Stomach (tissue), 8 donors: ENCODE measurements at regions not wholly inside any gene's neighbourhood (a gene's known extent, or its start where the extent isn't known, plus 50 kb on each side); places are given as distances from the start of the nearest gene placed in this dataset.

Source experiments
- DNase-seq, 2 donors: peaks; one replicate each; pipeline versions ENCODE4 v3.0.0 to v3.0.0-alpha.2; 2013 to 2019
- H3K27ac ChIP-seq, 5 donors: fragments of 200-600 bp in 4 of 5; sonication (generic) in 4 of 5; one replicate each; pipeline ENCODE4 v1.5.1; 2013 to 2019; ENCODE audit warnings: mild to moderate bottlenecking in 1 of 5, moderate library complexity in 1 of 5
- H3K27me3 ChIP-seq, 3 donors: fragments of 200-600 bp; sonication (generic); one replicate each; pipeline ENCODE4 v1.5.1; 2017 to 2019; ENCODE audit warnings: mixed run types in 1 of 3
- H3K36me3 ChIP-seq, 4 donors: fragments of 200-600 bp; sonication (generic); 1 replicate in 3 of 4; 2 replicates in 1 of 4; pipeline ENCODE4 v1.5.1; 2016 to 2019
- H3K4me1 ChIP-seq, 4 donors: fragments of 200-600 bp; sonication (generic); one replicate each; pipeline ENCODE4 v1.5.1; 2016 to 2019
- H3K4me3 ChIP-seq, 4 donors: fragments of 200-600 bp; sonication (generic) in 3 of 4; one replicate each; pipeline ENCODE4 v1.5.1; 2016 to 2019; ENCODE audit warnings: mild to moderate bottlenecking in 1 of 4
- H3K9me3 ChIP-seq, 4 donors: fragments of 200-600 bp; sonication (generic); one replicate each; pipeline ENCODE4 v1.5.1; 2016 to 2019
- EP300 ChIP-seq: sonication (generic); formaldehyde crosslinking; IDR thresholded peaks from one replicate; pipeline ENCODE4 v1.6.1; 2017; ENCODE audit warnings: antibody characterized with exemption
- POLR2A ChIP-seq, 4 donors: fragments of 450-650 bp; IDR thresholded peaks; one replicate each; pipeline ENCODE4 v1.6.1; 2016; ENCODE audit warnings: antibody characterized with exemption in 4 of 4, control low read depth in 2 of 4, mild to moderate bottlenecking in 1 of 4, moderate library complexity in 1 of 4
- POLR2AphosphoS5 ChIP-seq, 3 donors: sonication (generic); formaldehyde crosslinking; IDR thresholded peaks; one replicate each; pipeline ENCODE4 v1.6.1; 2016; ENCODE audit warnings: antibody characterized with exemption in 3 of 3
- WGBS, 5 donors: extraction: QIAGEN DNeasy Blood & Tissue Kit in 3 of 5; methylation state at CpG; one replicate each; pipeline versions ENCODE4 v1.1.5 to v1.1.7; 2013 to 2018; 5-methylcytosine and 5-hydroxymethylcytosine counted together
- intact Hi-C: fragments of 100-400 bp; cut with DNase I; formaldehyde crosslinking; loops from one replicate; pipeline ENCODE4 v1.15.1; 2023; ENCODE audit warnings: low total_unique reads
- TF ChIP-seq, protein P1 (sequence below), 7 experiments: fragments of 450-650 bp in 4 of 7; fragments of 200-600 bp in 3 of 7; sonication (generic) in 3 of 7; IDR thresholded peaks; one replicate each; pipeline ENCODE4 v1.5.1; 2016 to 2019; ENCODE audit warnings: antibody characterized with exemption in 7 of 7, control low read depth in 2 of 7, mild to moderate bottlenecking in 1 of 7
- donor health status: healthy with polysubstance abuse.
- donor health status: Bipolar disorder and iron deficiency.
- donor health status: healthy.

DNA sequence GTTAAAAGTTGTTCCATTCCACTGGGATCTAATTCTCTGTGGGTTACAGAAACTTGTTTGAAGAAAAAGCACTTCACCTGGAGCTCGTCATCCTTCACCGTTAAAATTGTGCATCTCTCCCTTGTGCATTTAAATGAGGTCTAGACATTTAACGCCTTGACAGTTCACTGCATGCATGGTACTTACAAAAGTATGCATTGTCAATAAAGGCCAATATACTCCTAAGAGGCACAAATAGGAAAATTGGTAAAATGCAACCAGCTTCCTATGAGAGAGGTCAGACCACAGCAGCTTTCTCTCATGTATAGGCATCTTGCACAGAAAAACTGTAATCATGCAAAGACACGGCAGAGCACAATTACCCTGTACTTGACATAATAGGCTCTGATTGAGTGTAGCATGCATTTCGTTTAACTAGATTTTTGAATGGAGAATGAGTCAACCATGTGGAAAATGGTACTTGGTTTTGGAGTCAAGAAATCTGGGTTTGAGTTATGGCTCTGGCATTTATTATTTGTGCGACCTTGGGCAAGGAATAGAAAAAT, 378.5 kb downstream of the RFPL4B start:
- no peaks in the 10 kb centered on the region for H3K27me3 ChIP-seq
- H3K9me3 ChIP-seq, result no peaks in the 10 kb centered on the region
- WGBS, 5 donors, result 88 to 95% (median 90%) methylated on average over 6 of the region's 6 CpGs
- no peaks in the 10 kb centered on the region for H3K4me1 ChIP-seq
- no peak overlapping the region for H3K27ac ChIP-seq
- TF ChIP-seq POLR2A (IDR thresholded peaks at IDR 0.05) (no peak), EP300 (no peak), POLR2AphosphoS5 (IDR thresholded peaks at IDR 0.05) (no peak)
- TF ChIP-seq, protein P1, sequence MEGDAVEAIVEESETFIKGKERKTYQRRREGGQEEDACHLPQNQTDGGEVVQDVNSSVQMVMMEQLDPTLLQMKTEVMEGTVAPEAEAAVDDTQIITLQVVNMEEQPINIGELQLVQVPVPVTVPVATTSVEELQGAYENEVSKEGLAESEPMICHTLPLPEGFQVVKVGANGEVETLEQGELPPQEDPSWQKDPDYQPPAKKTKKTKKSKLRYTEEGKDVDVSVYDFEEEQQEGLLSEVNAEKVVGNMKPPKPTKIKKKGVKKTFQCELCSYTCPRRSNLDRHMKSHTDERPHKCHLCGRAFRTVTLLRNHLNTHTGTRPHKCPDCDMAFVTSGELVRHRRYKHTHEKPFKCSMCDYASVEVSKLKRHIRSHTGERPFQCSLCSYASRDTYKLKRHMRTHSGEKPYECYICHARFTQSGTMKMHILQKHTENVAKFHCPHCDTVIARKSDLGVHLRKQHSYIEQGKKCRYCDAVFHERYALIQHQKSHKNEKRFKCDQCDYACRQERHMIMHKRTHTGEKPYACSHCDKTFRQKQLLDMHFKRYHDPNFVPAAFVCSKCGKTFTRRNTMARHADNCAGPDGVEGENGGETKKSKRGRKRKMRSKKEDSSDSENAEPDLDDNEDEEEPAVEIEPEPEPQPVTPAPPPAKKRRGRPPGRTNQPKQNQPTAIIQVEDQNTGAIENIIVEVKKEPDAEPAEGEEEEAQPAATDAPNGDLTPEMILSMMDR (IDR thresholded peaks at IDR 0.05), result no peak
- H3K4me3 ChIP-seq, result no peak overlapping the region
- no peaks in the 10 kb centered on the region for H3K36me3 ChIP-seq
- intact Hi-C loops, result no loop called here
- no peak for DNase-seq

GRCh38 chr6:112735129-112735528, 388.0 kb downstream of the RFPL4B start:
- intact Hi-C loops, result no loop called here
- H3K27me3 ChIP-seq, result no peaks in the 10 kb centered on the region
- 92 to 100% (median 94%) methylated on average over 1 of the region's 1 CpG for WGBS, 5 donors
- TF ChIP-seq EP300, result no peak
- no peak for TF ChIP-seq POLR2AphosphoS5 (IDR thresholded peaks at IDR 0.05)
- no peak for TF ChIP-seq POLR2A (IDR thresholded peaks at IDR 0.05)
- TF ChIP-seq, protein P1 (IDR thresholded peaks at IDR 0.05), result no peak
- DNase-seq, result no peak
- no peak overlapping the region for H3K4me3 ChIP-seq
- H3K27ac ChIP-seq, result no peak overlapping the region
- no peaks in the 10 kb centered on the region for H3K4me1 ChIP-seq
- H3K36me3 ChIP-seq, result no peaks in the 10 kb centered on the region
- no peaks in the 10 kb centered on the region for H3K9me3 ChIP-seq

GRCh38 chr6:112739766-112740165, 392.6 kb downstream of the RFPL4B start:
- H3K4me3 ChIP-seq, result no peak overlapping the region
- no peak for DNase-seq
- H3K4me1 ChIP-seq, result no peaks in the 10 kb centered on the region
- no peaks in the 10 kb centered on the region for H3K36me3 ChIP-seq
- no peaks in the 10 kb centered on the region for H3K9me3 ChIP-seq
- H3K27me3 ChIP-seq, result no peaks in the 10 kb centered on the region
- TF ChIP-seq, protein P1 (IDR thresholded peaks at IDR 0.05), result no peak
- TF ChIP-seq POLR2AphosphoS5 (IDR thresholded peaks at IDR 0.05) (no peak), POLR2A (IDR thresholded peaks at IDR 0.05) (no peak), EP300 (no peak)
- intact Hi-C loops, result no loop called here
- H3K27ac ChIP-seq, result no peak overlapping the region

- Histone ChIP-seq H3K4me3 (no peak overlapping the region), H3K27ac (no peak overlapping the region), H3K9me3 (no peaks in the 10 kb centered on the region), H3K27me3 (no peaks in the 10 kb centered on the region), H3K4me1 (no peaks in the 10 kb centered on the region), H3K36me3 (no peaks in the 10 kb centered on the region)
- intact Hi-C loops, result no loop called here
- TF ChIP-seq, protein P1 (IDR thresholded peaks at IDR 0.05), result no peak
- 79 to 90% (median 87%) methylated on average over 1 of the region's 1 CpG for WGBS, 5 donors
- DNase-seq, result no peak
Measured at GRCh38 chr6:112743323-112743722, 396.2 kb downstream of the RFPL4B start.
